ENCODE measurements at regions not wholly inside any gene's neighbourhood (a gene's known extent, or its start where the extent isn't known, plus 50 kb on each side); places are given as distances from the start of the nearest gene placed in this dataset.
"Not testable (repeated sequence)": the region's sequence is repeated elsewhere in the genome, so short reads cannot be mapped to it uniquely, and the experiment has no call there.

DNA sequence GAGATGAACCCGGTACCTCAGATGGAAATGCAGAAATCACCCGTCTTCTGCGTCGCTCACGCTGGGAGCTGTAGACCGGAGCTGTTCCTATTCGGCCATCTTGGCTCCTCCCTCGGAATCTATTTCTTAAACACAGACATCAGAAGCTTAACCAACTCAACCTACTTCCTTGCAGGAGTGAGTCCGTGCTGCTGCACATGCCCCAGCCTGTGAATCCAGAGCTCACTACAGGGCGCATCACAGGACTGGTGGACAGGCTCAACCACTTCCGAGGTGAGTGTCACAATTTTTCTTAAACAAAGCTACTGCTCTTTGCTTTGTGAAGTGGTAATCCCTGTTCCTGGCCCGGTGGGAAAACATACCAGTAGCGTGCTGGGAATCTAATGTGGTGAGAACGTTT is 353.4 kb downstream of the SRGAP2C start:
- ChIA-PET POLR2A (interaction anchor here (1.4 kb wide), 1 partner anchor 19 kb away, joined by 3 read pairs; no protein-coding TSS in a partner anchor), CTCF (interaction anchor here (1.6 kb wide), 1 partner anchor 18 kb away, joined by 3 read pairs; no protein-coding TSS in a partner anchor)
- Mint-ChIP-seq H3K27ac (peak overlapping the region; percentile 86), H3K4me1 (peaks cover 18% of the 10 kb centered on the region), H3K4me3 (peak overlapping the region; percentile 68), H3K36me3 (peaks cover 12% of the 10 kb centered on the region)
- DNase-seq (ENCODE audit: low spot score); ATAC-seq; H3K27me3 Mint-ChIP-seq (ENCODE audit: low read depth); H3K9me3 Mint-ChIP-seq: not testable (repeated sequence)

DNA sequence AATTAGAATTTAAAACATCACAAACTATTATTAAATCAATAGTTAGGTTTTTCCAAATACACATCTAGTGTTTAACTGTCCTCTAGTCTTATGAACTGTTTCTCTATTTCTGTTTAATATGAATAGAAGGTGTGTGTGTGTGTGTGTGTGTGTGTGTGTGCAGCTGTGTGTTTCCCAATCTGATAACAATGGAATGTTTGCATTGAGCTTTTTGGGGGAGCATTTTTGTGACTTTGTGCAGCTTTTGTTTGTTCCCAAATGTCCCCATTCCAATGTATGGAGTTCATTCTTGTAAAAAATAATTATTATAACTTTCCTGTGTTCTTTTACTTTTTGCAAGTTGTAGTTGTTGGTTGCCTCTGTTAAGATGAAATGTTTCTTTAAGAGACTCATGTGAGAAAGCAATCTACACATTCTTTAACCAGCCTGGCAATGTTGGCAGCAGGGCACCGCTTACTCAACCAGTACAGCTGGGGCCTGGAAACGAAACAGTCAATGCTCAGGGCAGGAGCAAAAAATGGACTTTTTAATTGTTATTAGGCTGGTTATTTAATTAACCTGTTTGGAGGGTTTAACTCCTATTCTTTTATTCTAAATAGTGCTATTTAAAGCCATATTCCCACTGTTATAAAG is 354.3 kb downstream of the SRGAP2C start:
- POLR2A ChIA-PET, result interaction anchor here (1.4 kb wide), 1 partner anchor 20 kb away, joined by 3 read pairs; no protein-coding TSS in a partner anchor
- TF ChIP-seq JAZF1 (CRISPR knock-in tag; IDR thresholded peaks at IDR 0.05), result no peak
- TF ChIP-seq, protein P1, sequence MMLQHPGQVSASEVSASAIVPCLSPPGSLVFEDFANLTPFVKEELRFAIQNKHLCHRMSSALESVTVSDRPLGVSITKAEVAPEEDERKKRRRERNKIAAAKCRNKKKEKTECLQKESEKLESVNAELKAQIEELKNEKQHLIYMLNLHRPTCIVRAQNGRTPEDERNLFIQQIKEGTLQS (CRISPR knock-in tag; conservative IDR thresholded peaks at IDR 0.05), result no peak
- peaks cover 21% of the 10 kb centered on the region for H3K4me1 Mint-ChIP-seq
- H3K9me3 Mint-ChIP-seq, result no peaks in the 10 kb centered on the region
- H3K36me3 Mint-ChIP-seq, result peaks cover 12% of the 10 kb centered on the region
- CTCF ChIA-PET, result interaction anchor here (1.6 kb wide), 1 partner anchor 18 kb away, joined by 3 read pairs; no protein-coding TSS in a partner anchor
- peak overlapping the region; percentile 68 for H3K4me3 Mint-ChIP-seq
- DNase-seq (ENCODE audit: low spot score) (no peak), ATAC-seq (no peak)
- H3K27ac Mint-ChIP-seq, result no peak overlapping the region
- no peaks in the 10 kb centered on the region for H3K27me3 Mint-ChIP-seq (ENCODE audit: low read depth)

DNA sequence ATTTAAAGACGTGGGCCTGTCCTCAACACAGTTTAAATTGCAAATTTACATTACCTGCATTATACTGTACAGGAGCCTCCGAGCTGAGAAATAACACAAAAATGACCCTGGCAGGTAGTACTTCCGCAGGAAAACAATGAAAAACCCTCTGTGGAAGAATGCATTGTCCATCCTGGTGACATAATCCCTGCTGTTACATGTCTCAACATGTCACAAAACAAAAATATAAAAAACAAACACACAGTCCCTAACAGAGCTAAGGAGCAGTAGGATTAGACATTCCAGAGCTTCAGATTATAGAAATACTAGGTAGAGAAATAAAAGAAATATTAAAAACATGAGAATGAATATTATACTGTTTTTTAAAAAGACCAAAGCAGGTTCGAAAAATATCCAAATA is 359.2 kb downstream of the SRGAP2C start:
- CTCF ChIA-PET; H3K9me3 Mint-ChIP-seq; H3K4me3 Mint-ChIP-seq; POLR2A ChIA-PET; ATAC-seq; H3K27me3 Mint-ChIP-seq (ENCODE audit: low read depth); H3K36me3 Mint-ChIP-seq; DNase-seq (ENCODE audit: low spot score): not testable (repeated sequence)
- peak overlapping the region; percentile 19; the same call in 1 of the 2 replicates for H3K27ac Mint-ChIP-seq
- H3K4me1 Mint-ChIP-seq, result peaks cover 19% of the 10 kb centered on the region

DNA sequence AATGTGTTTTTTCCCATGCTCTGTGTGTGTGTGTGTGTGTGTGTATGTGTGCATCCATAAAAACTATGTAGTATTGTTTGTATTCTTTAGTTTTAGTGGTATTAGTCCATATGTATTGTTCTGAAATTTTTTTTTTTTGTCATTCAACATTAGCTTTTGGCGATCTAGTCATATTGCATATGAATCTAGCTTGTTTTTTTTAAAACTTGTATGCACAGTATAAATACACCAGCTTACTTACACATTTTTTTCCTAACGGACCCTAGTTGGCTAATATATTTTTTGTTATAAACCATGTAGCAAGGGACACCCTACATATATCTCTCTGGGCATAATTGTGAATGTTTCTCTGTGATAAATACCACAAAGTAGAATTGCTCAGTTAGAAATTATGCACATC is 359.7 kb downstream of the SRGAP2C start:
- TF ChIP-seq, protein P2, sequence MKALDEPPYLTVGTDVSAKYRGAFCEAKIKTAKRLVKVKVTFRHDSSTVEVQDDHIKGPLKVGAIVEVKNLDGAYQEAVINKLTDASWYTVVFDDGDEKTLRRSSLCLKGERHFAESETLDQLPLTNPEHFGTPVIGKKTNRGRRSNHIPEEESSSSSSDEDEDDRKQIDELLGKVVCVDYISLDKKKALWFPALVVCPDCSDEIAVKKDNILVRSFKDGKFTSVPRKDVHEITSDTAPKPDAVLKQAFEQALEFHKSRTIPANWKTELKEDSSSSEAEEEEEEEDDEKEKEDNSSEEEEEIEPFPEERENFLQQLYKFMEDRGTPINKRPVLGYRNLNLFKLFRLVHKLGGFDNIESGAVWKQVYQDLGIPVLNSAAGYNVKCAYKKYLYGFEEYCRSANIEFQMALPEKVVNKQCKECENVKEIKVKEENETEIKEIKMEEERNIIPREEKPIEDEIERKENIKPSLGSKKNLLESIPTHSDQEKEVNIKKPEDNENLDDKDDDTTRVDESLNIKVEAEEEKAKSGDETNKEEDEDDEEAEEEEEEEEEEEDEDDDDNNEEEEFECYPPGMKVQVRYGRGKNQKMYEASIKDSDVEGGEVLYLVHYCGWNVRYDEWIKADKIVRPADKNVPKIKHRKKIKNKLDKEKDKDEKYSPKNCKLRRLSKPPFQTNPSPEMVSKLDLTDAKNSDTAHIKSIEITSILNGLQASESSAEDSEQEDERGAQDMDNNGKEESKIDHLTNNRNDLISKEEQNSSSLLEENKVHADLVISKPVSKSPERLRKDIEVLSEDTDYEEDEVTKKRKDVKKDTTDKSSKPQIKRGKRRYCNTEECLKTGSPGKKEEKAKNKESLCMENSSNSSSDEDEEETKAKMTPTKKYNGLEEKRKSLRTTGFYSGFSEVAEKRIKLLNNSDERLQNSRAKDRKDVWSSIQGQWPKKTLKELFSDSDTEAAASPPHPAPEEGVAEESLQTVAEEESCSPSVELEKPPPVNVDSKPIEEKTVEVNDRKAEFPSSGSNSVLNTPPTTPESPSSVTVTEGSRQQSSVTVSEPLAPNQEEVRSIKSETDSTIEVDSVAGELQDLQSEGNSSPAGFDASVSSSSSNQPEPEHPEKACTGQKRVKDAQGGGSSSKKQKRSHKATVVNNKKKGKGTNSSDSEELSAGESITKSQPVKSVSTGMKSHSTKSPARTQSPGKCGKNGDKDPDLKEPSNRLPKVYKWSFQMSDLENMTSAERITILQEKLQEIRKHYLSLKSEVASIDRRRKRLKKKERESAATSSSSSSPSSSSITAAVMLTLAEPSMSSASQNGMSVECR (CRISPR knock-in tag; IDR thresholded peaks at IDR 0.05; ENCODE audit: borderline replicate concordance), result no peak
- TF ChIP-seq, protein P3, sequence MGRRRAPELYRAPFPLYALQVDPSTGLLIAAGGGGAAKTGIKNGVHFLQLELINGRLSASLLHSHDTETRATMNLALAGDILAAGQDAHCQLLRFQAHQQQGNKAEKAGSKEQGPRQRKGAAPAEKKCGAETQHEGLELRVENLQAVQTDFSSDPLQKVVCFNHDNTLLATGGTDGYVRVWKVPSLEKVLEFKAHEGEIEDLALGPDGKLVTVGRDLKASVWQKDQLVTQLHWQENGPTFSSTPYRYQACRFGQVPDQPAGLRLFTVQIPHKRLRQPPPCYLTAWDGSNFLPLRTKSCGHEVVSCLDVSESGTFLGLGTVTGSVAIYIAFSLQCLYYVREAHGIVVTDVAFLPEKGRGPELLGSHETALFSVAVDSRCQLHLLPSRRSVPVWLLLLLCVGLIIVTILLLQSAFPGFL (CRISPR knock-in tag; IDR thresholded peaks at IDR 0.05; ENCODE audit: borderline replicate concordance), result no peak
- TF ChIP-seq, protein P4, sequence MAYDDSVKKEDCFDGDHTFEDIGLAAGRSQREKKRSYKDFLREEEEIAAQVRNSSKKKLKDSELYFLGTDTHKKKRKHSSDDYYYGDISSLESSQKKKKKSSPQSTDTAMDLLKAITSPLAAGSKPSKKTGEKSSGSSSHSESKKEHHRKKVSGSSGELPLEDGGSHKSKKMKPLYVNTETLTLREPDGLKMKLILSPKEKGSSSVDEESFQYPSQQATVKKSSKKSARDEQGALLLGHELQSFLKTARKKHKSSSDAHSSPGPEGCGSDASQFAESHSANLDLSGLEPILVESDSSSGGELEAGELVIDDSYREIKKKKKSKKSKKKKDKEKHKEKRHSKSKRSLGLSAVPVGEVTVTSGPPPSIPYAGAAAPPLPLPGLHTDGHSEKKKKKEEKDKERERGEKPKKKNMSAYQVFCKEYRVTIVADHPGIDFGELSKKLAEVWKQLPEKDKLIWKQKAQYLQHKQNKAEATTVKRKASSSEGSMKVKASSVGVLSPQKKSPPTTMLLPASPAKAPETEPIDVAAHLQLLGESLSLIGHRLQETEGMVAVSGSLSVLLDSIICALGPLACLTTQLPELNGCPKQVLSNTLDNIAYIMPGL (CRISPR knock-in tag; IDR thresholded peaks at IDR 0.05), result no peak
- TF ChIP-seq SOX15 (CRISPR knock-in tag; IDR thresholded peaks at IDR 0.05), result no peak
- POLR2A ChIA-PET, result no interaction called here
- peaks cover 14% of the 10 kb centered on the region for H3K4me1 Mint-ChIP-seq
- CTCF ChIA-PET, result no interaction called here
- H3K9me3 Mint-ChIP-seq, result no peaks in the 10 kb centered on the region
- DNase-seq (ENCODE audit: low spot score) (no peak), ATAC-seq (no peak)
- no peak overlapping the region for H3K27ac Mint-ChIP-seq
- H3K36me3 Mint-ChIP-seq, result peaks cover 3% of the 10 kb centered on the region; the same call in 1 of the 2 replicates
- H3K4me3 Mint-ChIP-seq, result no peak overlapping the region
- H3K27me3 Mint-ChIP-seq (ENCODE audit: low read depth), result no peaks in the 10 kb centered on the region

DNA sequence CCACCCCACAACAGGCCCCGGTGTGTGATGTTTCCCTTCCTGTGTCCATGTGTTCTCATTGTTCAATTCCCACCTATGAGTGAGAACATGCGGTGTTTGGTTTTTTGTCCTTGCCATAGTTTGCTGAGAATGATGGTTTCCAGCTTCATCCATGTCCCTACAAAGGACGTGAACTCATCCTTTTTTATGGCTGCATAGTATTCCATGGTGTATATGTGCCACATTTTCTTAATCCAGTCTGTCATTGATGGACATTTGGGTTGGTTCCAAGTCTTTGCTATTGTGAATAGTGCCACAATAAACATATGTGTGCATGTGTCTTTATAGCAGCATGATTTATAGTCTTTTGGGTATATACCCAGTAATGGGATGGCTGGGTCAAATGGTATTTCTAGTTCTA is 361.1 kb downstream of the SRGAP2C start:
- peaks cover 16% of the 10 kb centered on the region for H3K4me1 Mint-ChIP-seq
- ATAC-seq; H3K27me3 Mint-ChIP-seq (ENCODE audit: low read depth); H3K27ac Mint-ChIP-seq; CTCF ChIA-PET; H3K4me3 Mint-ChIP-seq; H3K36me3 Mint-ChIP-seq; H3K9me3 Mint-ChIP-seq; DNase-seq (ENCODE audit: low spot score); POLR2A ChIA-PET: not testable (repeated sequence)
